ENCODE measurements at regions not wholly inside any gene's neighbourhood (a gene's known extent, or its start where the extent isn't known, plus 50 kb on each side); places are given as distances from the start of the nearest gene placed in this dataset.

DNA sequence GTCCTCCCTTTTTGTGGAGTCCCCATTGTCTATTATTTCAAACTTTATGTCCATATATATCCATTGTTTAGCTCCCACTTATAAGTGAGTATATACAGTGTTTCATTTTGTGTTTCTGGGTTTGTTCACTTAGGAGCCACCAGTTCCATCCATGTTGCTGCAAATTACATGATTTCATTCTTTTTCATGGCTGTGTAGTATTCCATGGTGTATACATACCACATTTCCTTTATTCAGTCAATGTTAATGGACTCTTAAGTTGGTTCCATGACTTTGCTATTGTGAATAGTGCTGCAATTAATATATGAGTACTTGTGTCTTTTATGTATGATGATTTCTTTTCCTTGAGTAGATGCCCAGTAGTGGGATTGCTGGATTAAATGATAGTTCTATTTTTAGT lies 329.1 kb downstream of the AR start:
- H3K27ac ChIP-seq (ENCODE audit: low read depth, low read length), result no peak overlapping the region
- no peak overlapping the region for H3K4ac ChIP-seq (ENCODE audit: low read depth, low read length)
- H3K79me2 ChIP-seq (ENCODE audit: control insufficient read depth, insufficient read depth, low read length), result no peaks in the 10 kb centered on the region
- no peak overlapping the region for H2BK120ac ChIP-seq (ENCODE audit: low read depth, low read length)
- no peaks in the 10 kb centered on the region for H3K36me3 ChIP-seq (ENCODE audit: control insufficient read depth, insufficient read depth, low read length)
- H2BK5ac ChIP-seq (ENCODE audit: low read length), result no peak overlapping the region
- no peak overlapping the region for H2AK5ac ChIP-seq (ENCODE audit: low read length)
- no peak overlapping the region for H3K18ac ChIP-seq (ENCODE audit: low read length)
- no peak overlapping the region for H3K4me2 ChIP-seq (ENCODE audit: low read length)
- no peak overlapping the region for H4K8ac ChIP-seq (ENCODE audit: low read depth, low read length)
- H3K27me3 ChIP-seq (ENCODE audit: insufficient read depth, low read length, poor library complexity), result no peaks in the 10 kb centered on the region
- DNase-seq, result no peak
- H3K9ac ChIP-seq (ENCODE audit: low read length), result no peak overlapping the region
- H3K56ac ChIP-seq (ENCODE audit: low read length), result no peak overlapping the region
- no peak overlapping the region for H2BK15ac ChIP-seq (replicated peaks; ENCODE audit: low read depth)
- no peak overlapping the region for H4K5ac ChIP-seq (ENCODE audit: low read length)
- H3K23ac ChIP-seq (ENCODE audit: low read length), result no peak overlapping the region
- no peaks in the 10 kb centered on the region for H3K4me1 ChIP-seq (ENCODE audit: control insufficient read depth, low read depth, low read length)
- no peaks in the 10 kb centered on the region for H3K79me1 ChIP-seq (ENCODE audit: low read length)
- no peak overlapping the region for H3K4me3 ChIP-seq (ENCODE audit: low read length)

DNA sequence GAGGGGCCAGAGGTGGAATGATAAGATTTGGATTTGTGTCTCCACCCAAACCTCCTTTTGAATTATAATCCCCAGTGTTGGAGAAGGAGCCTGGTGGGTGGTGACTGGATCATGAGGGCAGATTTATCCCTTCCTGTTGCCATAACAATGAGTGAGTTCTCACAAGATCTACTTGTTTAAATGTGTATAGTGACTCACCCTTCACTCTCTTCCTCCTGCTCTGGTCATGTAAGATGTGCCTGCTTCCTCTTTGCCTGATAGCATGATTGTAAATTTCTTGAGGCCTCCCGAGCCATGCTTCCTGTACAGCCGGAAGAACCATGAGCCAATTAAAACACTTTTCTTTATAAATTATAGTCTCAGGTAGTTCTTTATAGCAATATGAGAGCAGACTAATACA lies 348.6 kb downstream of the AR start:
- no peak for DNase-seq
- H3K4ac ChIP-seq (ENCODE audit: low read depth, low read length), result no peak overlapping the region
- no peak overlapping the region for H2AK5ac ChIP-seq (ENCODE audit: low read length)
- H3K79me1 ChIP-seq (ENCODE audit: low read length), result no peaks in the 10 kb centered on the region
- no peaks in the 10 kb centered on the region for H3K27me3 ChIP-seq (ENCODE audit: insufficient read depth, low read length, poor library complexity)
- no peak overlapping the region for H4K5ac ChIP-seq (ENCODE audit: low read length)
- no peak overlapping the region for H4K8ac ChIP-seq (ENCODE audit: low read depth, low read length)
- no peak overlapping the region for H3K56ac ChIP-seq (ENCODE audit: low read length)
- no peak overlapping the region for H3K9ac ChIP-seq (ENCODE audit: low read length)
- H2BK5ac ChIP-seq (ENCODE audit: low read length), result no peak overlapping the region
- no peak overlapping the region for H3K23ac ChIP-seq (ENCODE audit: low read length)
- no CpG with 5 or more reads among the region's 2 CpGs for WGBS (ENCODE audit: extremely low coverage, insufficient coverage, low lambda C conversion rate)
- H3K18ac ChIP-seq (ENCODE audit: low read length), result no peak overlapping the region
- H3K4me3 ChIP-seq (ENCODE audit: low read length), result no peak overlapping the region
- no peaks in the 10 kb centered on the region for H3K4me1 ChIP-seq (ENCODE audit: control insufficient read depth, low read depth, low read length)
- no peak overlapping the region for H2BK15ac ChIP-seq (replicated peaks; ENCODE audit: low read depth)
- H3K36me3 ChIP-seq (ENCODE audit: control insufficient read depth, insufficient read depth, low read length), result no peaks in the 10 kb centered on the region
- no peak overlapping the region for H3K27ac ChIP-seq (ENCODE audit: low read depth, low read length)
- H2BK120ac ChIP-seq (ENCODE audit: low read depth, low read length), result no peak overlapping the region
- H3K79me2 ChIP-seq (ENCODE audit: control insufficient read depth, insufficient read depth, low read length), result no peaks in the 10 kb centered on the region
- H3K4me2 ChIP-seq (ENCODE audit: low read length), result no peak overlapping the region

DNA sequence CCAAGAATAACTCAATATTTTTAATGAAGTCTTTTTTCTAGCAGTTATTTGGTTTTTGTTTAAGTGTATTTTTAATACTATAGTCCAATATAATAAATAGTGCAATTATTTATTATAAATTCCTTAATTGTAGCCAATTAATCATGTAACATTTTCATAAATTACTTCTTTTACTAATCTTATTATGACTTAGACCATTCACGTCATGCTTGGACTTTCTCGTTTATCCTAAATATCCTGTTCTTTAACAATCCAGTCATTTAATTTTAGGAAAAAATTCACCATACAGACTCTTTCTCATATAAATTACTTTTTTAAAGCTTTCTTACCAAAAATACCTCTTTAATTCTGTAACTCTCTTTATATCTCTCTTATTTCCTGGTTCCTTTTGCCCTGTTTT lies 350.1 kb downstream of the AR start:
- no peak overlapping the region for H2AK5ac ChIP-seq (ENCODE audit: low read length)
- no peak overlapping the region for H3K18ac ChIP-seq (ENCODE audit: low read length)
- no peak overlapping the region for H4K8ac ChIP-seq (ENCODE audit: low read depth, low read length)
- no peak overlapping the region for H2BK5ac ChIP-seq (ENCODE audit: low read length)
- no peak overlapping the region for H3K27ac ChIP-seq (ENCODE audit: low read depth, low read length)
- no peak overlapping the region for H3K4me2 ChIP-seq (ENCODE audit: low read length)
- no peaks in the 10 kb centered on the region for H3K36me3 ChIP-seq (ENCODE audit: control insufficient read depth, insufficient read depth, low read length)
- no peak overlapping the region for H3K56ac ChIP-seq (ENCODE audit: low read length)
- H3K27me3 ChIP-seq (ENCODE audit: insufficient read depth, low read length, poor library complexity), result no peaks in the 10 kb centered on the region
- peak; percentile 42 for DNase-seq
- H3K4me1 ChIP-seq (ENCODE audit: control insufficient read depth, low read depth, low read length), result no peaks in the 10 kb centered on the region
- no peaks in the 10 kb centered on the region for H3K79me2 ChIP-seq (ENCODE audit: control insufficient read depth, insufficient read depth, low read length)
- H2BK120ac ChIP-seq (ENCODE audit: low read depth, low read length), result no peak overlapping the region
- H3K9ac ChIP-seq (ENCODE audit: low read length), result no peak overlapping the region
- H3K23ac ChIP-seq (ENCODE audit: low read length), result no peak overlapping the region
- H3K4me3 ChIP-seq (ENCODE audit: low read length), result no peak overlapping the region
- no CpG with 5 or more reads among the region's 2 CpGs for WGBS (ENCODE audit: extremely low coverage, insufficient coverage, low lambda C conversion rate)
- no peak overlapping the region for H4K5ac ChIP-seq (ENCODE audit: low read length)
- no peaks in the 10 kb centered on the region for H3K79me1 ChIP-seq (ENCODE audit: low read length)
- H2BK15ac ChIP-seq (replicated peaks; ENCODE audit: low read depth), result no peak overlapping the region
- H3K4ac ChIP-seq (ENCODE audit: low read depth, low read length), result no peak overlapping the region

DNA sequence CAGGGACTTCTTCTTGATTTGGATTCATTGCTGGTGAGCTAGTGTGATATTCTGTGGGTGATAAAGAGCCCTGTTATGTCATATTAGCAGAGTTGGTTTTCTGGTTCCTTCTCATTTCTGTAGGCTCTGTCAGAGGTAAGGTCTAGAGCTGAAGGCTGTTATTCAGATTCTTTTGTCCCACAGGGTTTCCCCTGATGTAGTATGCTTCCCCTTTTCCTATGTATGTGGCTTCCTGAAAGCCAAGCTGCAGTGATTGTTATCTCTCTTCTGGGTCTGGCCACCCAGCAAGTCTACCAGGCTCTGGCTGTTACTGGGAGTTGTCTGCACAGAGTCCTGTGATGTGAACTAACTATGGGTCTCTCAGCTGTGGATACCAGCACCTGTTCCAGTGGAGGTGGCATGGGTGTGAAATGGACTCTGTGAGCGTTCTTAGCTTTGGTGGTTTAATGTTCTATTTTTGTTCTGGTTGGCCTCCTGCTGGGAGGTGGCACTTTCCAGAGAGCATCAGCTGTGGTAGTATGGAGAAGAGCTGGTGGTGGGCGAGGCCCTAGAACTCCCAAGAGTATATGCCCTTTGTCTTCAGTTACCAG lies 373.7 kb downstream of the AR start:
- Histone ChIP-seq H4K8ac (ENCODE audit: low read depth, low read length) (no peak overlapping the region), H2BK15ac (replicated peaks; ENCODE audit: low read depth) (no peak overlapping the region), H3K79me1 (ENCODE audit: low read length) (no peaks in the 10 kb centered on the region), H4K5ac (ENCODE audit: low read length) (no peak overlapping the region), H3K9ac (ENCODE audit: low read length) (no peak overlapping the region), H3K27ac (ENCODE audit: low read depth, low read length) (no peak overlapping the region), H3K23ac (ENCODE audit: low read length) (no peak overlapping the region), H3K4ac (ENCODE audit: low read depth, low read length) (no peak overlapping the region), H2BK120ac (ENCODE audit: low read depth, low read length) (no peak overlapping the region), H3K56ac (ENCODE audit: low read length) (no peak overlapping the region), H3K36me3 (ENCODE audit: control insufficient read depth, insufficient read depth, low read length) (no peaks in the 10 kb centered on the region), H3K79me2 (ENCODE audit: control insufficient read depth, insufficient read depth, low read length) (no peaks in the 10 kb centered on the region), H3K27me3 (ENCODE audit: insufficient read depth, low read length, poor library complexity) (no peaks in the 10 kb centered on the region), H3K4me1 (ENCODE audit: control insufficient read depth, low read depth, low read length) (no peaks in the 10 kb centered on the region), H2AK5ac (ENCODE audit: low read length) (no peak overlapping the region), H3K4me3 (ENCODE audit: low read length) (no peak overlapping the region), H3K4me2 (ENCODE audit: low read length) (no peak overlapping the region), H3K18ac (ENCODE audit: low read length) (no peak overlapping the region), H2BK5ac (ENCODE audit: low read length) (no peak overlapping the region)
- DNase-seq, result no peak
- WGBS (ENCODE audit: extremely low coverage, insufficient coverage, low lambda C conversion rate), result no CpG with 5 or more reads among the region's 2 CpGs

DNA sequence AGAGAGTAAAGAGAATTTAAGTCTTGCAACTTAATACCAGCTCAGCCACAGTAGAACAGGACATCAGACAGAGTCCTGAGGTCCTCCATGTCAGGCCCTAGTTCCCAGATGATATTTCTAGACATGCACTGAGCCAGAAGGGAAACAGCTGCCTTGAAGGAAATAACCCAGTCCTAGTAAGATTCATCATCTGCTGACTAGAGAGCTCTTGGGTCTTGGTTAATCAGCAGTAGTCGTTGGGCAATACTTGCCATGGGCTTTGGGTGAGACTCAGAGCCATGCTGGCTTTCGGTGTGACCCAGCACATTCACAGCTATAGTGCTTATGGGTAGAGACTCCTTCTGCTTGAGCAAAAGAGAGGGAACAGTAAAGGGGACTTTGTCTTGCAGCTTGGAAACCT lies 379.1 kb downstream of the AR start:
- H3K79me1 ChIP-seq (ENCODE audit: low read length), result no peaks in the 10 kb centered on the region
- H3K9ac ChIP-seq (ENCODE audit: low read length), result no peak overlapping the region
- H3K23ac ChIP-seq (ENCODE audit: low read length), result no peak overlapping the region
- H3K4me2 ChIP-seq (ENCODE audit: low read length), result no peak overlapping the region
- DNase-seq, result no peak
- no peaks in the 10 kb centered on the region for H3K79me2 ChIP-seq (ENCODE audit: control insufficient read depth, insufficient read depth, low read length)
- H3K4me3 ChIP-seq (ENCODE audit: low read length), result no peak overlapping the region
- WGBS (ENCODE audit: extremely low coverage, insufficient coverage, low lambda C conversion rate), result no CpG with 5 or more reads among the region's 2 CpGs
- no peak overlapping the region for H2BK120ac ChIP-seq (ENCODE audit: low read depth, low read length)
- H2BK5ac ChIP-seq (ENCODE audit: low read length), result no peak overlapping the region
- H4K8ac ChIP-seq (ENCODE audit: low read depth, low read length), result no peak overlapping the region
- no peak overlapping the region for H3K27ac ChIP-seq (ENCODE audit: low read depth, low read length)
- no peak overlapping the region for H3K4ac ChIP-seq (ENCODE audit: low read depth, low read length)
- no peak overlapping the region for H2BK15ac ChIP-seq (replicated peaks; ENCODE audit: low read depth)
- no peaks in the 10 kb centered on the region for H3K36me3 ChIP-seq (ENCODE audit: control insufficient read depth, insufficient read depth, low read length)
- H2AK5ac ChIP-seq (ENCODE audit: low read length), result no peak overlapping the region
- H3K56ac ChIP-seq (ENCODE audit: low read length), result no peak overlapping the region
- no peaks in the 10 kb centered on the region for H3K4me1 ChIP-seq (ENCODE audit: control insufficient read depth, low read depth, low read length)
- H3K27me3 ChIP-seq (ENCODE audit: insufficient read depth, low read length, poor library complexity), result no peaks in the 10 kb centered on the region
- no peak overlapping the region for H3K18ac ChIP-seq (ENCODE audit: low read length)
- no peak overlapping the region for H4K5ac ChIP-seq (ENCODE audit: low read length)

DNA sequence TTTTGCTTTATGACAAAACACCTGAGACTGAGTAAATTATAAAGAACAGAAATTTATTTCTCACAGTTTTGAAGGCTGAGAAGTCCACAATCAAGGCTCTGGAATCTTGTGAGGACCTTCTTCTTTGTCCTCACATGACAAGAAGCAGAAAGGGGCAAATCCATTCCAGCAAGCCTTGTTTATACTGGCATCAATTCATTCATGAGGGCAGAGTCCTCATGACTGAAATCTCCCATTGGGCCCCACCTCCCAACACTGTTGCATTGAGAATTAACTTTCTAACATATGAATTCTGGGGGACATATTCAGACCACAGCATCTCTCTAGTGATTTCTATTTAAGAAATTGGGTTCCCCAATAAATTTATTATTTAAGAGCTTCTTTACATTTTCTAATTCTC lies 395.4 kb downstream of the AR start:
- Histone ChIP-seq H3K4me1 (ENCODE audit: control insufficient read depth, low read depth, low read length) (no peaks in the 10 kb centered on the region), H2BK15ac (replicated peaks; ENCODE audit: low read depth) (no peak overlapping the region), H2BK5ac (ENCODE audit: low read length) (no peak overlapping the region), H3K4ac (ENCODE audit: low read depth, low read length) (no peak overlapping the region), H2BK120ac (ENCODE audit: low read depth, low read length) (no peak overlapping the region), H3K79me2 (ENCODE audit: control insufficient read depth, insufficient read depth, low read length) (no peaks in the 10 kb centered on the region), H4K8ac (ENCODE audit: low read depth, low read length) (no peak overlapping the region), H3K79me1 (ENCODE audit: low read length) (no peaks in the 10 kb centered on the region), H3K18ac (ENCODE audit: low read length) (no peak overlapping the region), H3K23ac (ENCODE audit: low read length) (no peak overlapping the region), H3K36me3 (ENCODE audit: control insufficient read depth, insufficient read depth, low read length) (no peaks in the 10 kb centered on the region), H3K56ac (ENCODE audit: low read length) (no peak overlapping the region), H4K5ac (ENCODE audit: low read length) (no peak overlapping the region), H3K27ac (ENCODE audit: low read depth, low read length) (no peak overlapping the region), H3K4me2 (ENCODE audit: low read length) (no peak overlapping the region), H3K9ac (ENCODE audit: low read length) (no peak overlapping the region), H3K4me3 (ENCODE audit: low read length) (no peak overlapping the region), H2AK5ac (ENCODE audit: low read length) (no peak overlapping the region), H3K27me3 (ENCODE audit: insufficient read depth, low read length, poor library complexity) (no peaks in the 10 kb centered on the region)
- no peak for DNase-seq
